ENCODE measurements at regions not wholly inside any gene's neighbourhood (a gene's known extent, or its start where the extent isn't known, plus 50 kb on each side); places are given as distances from the start of the nearest gene placed in this dataset.

DNA sequence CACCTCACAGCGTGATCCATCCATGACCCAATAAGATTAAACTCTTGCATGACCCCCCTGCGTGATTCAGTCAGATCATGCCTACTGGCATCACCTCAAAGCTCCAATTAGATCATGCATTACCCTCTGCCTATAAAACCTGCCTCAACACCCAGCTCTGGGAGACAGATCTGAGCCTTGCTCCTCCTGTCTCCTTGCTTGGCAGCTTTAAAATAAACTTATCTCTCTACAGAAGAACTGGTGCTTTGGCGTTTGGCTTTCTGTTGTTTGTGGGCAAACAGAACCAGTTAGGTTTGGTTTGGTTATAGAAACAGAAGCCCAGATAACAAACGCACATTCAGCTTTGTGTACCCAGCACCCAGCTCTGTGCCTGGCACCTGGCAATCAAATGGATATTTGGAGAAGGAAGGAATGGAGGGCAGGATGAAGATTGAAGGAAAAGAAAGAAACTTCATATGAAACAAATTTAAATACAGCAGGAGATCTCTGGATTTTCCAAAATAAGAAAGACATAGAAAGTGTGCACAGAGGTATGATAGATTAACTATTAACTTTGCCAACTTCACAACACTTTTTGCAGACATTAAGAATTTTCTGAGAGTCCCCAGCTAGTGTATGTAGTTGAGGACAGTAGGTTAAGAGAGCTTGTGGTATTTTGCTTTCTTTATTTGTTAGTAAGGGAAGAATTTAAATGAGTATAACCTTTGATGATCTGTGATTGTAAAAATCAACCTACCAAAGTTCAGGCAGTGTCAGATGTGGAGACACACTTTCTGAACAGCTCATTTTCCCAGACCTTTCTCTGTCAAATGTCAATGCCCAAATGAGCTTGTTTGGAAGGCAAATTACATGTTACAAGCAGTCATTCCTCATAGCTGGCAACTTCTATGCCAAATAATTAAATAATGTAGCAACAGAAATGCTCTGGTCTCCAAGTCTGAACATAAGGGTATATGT lies 102.1 kb upstream of the ASTN2 start:
- TF ChIP-seq, protein P1, sequence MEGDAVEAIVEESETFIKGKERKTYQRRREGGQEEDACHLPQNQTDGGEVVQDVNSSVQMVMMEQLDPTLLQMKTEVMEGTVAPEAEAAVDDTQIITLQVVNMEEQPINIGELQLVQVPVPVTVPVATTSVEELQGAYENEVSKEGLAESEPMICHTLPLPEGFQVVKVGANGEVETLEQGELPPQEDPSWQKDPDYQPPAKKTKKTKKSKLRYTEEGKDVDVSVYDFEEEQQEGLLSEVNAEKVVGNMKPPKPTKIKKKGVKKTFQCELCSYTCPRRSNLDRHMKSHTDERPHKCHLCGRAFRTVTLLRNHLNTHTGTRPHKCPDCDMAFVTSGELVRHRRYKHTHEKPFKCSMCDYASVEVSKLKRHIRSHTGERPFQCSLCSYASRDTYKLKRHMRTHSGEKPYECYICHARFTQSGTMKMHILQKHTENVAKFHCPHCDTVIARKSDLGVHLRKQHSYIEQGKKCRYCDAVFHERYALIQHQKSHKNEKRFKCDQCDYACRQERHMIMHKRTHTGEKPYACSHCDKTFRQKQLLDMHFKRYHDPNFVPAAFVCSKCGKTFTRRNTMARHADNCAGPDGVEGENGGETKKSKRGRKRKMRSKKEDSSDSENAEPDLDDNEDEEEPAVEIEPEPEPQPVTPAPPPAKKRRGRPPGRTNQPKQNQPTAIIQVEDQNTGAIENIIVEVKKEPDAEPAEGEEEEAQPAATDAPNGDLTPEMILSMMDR (conservative IDR thresholded peaks at IDR 0.05): no peak
- TF ChIP-seq ZFX (IDR thresholded peaks at IDR 0.05): no peak
